HG03097 (cell line): ENCODE measurements at regions not wholly inside any gene's neighbourhood (a gene's known extent, or its start where the extent isn't known, plus 50 kb on each side); places are given as distances from the start of the nearest gene placed in this dataset.
"Not testable (repeated sequence)": the region's sequence is repeated elsewhere in the genome, so short reads cannot be mapped to it uniquely, and the experiment has no call there.

Experiments used
- ATAC-seq: cut with Tn5 transposase; IDR thresholded peaks from one replicate; pipeline ENCODE4 v1.9.1; 2021; ENCODE audit not compliant: unreplicated experiment, low FRiP score

- ATAC-seq = not testable (repeated sequence)
These were observed 117.0 kb downstream of the SDHAF3 start for GRCh38 chr7:97234494-97234893.

DNA sequence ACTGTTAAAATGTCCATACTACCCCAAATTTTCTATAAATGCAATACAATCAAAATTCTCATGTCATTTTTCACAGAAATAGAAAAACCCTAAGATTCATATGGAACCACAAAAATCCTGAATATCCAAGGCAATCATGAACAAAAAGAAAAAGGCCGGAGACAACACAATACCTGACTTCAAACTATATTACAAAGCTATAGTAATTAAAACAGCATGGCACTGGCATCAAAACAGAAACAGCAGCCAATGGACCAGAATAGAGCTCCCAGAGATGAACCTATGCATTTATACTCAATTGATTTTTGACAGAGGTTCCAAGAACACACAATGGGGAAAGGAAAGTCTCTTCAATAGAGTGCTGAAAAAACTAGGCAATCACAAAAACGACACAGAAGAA, 128.8 kb downstream of the SDHAF3 start:
- ATAC-seq = no peak

DNA sequence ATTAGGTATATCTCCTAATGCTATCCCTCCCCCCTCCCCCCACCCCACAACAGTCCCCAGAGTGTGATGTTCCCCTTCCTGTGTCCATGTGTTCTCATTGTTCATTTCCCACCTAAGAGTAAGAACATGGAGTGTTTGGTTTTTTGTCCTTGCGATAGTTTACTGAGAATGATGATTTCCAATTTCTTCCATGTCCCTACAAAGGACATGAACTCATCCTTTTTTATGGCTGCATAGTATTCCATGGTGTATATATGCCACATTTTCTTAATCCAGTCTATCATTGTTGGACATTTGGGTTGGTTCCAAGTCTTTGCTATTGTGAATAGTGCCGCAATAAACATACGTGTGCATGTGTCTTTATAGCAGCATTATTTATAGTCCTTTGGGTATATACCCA, 140.7 kb downstream of the SDHAF3 start:
- not testable (repeated sequence) for ATAC-seq

- no peak for ATAC-seq
These were observed 152.2 kb downstream of the SDHAF3 start for GRCh38 chr7:97269741-97270140.

DNA sequence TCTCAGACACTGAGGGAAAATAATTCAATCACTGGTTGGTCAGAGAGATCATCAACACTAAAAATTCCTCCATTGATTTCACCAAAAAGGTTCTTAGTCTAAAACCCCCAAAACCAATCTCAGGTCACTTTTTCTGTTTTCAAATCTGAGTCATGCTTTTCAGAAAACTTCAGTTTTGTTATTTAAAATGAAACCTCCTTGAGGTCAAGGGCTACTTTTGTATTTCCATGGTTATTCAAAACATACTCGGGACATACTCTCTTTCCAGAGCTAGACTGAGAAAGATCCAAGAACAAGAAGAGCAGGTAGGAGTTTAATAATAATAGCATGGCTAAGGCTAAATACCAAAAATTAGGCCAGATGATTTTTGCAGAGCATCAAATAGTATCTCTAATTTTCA, 152.8 kb downstream of the SDHAF3 start:
- no peak for ATAC-seq

- no peak for ATAC-seq
These were observed 154.1 kb downstream of the SDHAF3 start for GRCh38 chr7:97271619-97272018.

- no peak for ATAC-seq
These were observed 154.9 kb downstream of the SDHAF3 start for GRCh38 chr7:97272237-97272975.

- ATAC-seq = no peak
These were observed 158.0 kb downstream of the SDHAF3 start for GRCh38 chr7:97275475-97275874.

DNA sequence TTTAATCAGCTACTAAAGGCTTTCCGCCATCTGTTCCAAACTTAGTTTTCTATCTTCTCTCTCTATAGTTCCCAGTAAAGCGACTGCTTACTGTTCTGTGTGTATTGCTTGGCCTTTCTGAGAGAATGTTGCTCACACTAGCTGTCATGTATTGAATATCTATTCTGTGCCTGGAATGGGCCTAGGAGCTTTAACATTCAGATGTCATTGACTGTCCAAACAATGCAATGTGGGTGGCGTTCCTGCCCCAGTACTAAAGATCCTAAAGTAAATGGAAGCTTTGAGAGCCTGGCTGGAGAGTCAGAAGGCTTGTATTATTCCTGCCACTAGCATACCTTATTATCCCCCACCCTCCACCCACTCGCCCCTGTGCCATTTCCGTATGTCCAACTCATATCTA, 163.5 kb downstream of the SDHAF3 start:
- no peak for ATAC-seq

DNA sequence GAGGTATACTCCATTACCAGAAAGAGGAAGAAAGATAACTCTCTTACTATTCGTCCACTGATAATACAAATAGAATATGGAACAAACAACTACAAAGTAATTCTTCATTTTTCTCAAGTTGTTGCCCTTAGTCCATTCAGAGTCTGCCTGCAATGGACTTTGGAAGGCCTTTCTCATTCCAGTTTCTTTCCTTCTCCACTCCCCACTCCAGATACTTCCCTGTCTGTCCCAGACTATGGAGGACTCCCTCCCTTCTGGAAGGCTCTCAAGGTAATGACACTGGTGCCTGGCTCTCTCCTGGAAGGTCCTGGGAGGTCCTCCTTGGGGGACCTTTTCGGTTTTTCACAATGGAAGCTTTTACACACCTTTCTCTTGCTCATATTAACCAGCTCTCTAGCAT, 167.8 kb downstream of the SDHAF3 start:
- ATAC-seq = no peak

DNA sequence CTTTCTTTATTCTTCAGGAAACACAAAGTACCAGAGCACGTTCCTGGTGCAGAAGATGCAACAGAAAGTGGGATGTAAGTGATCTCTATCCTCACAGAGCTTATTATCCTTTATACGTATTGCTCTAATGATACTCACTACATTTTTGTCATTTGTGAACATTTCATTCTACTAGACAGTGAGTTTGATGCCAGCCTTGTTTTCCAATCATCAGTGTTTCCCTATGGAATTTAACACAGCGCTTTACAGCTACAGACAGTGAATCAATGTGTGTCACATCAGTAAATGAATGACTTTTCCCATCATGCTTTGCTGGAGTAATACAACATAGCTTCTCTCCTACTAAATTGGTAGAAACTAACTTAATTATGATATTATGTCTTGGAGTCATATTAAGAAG, 175.5 kb downstream of the SDHAF3 start:
- no peak for ATAC-seq

DNA sequence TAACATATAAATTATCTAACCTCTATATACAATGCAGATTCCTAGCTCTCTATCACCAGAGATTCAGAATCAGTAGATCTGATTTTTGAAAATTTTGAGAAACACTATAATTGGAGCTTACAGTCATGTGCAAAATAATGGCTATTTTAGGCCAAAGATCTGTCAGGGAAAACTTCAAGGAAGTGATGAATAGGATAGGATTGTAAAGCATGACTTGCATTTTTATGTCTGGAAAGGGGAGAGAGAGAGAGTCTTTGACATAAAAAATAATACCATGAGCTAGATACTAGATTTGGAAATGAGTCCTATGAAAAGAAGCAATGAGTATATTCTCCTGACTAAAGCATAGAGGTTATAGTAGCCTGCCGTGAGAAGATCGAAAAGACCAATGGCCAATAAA, 181.1 kb downstream of the SDHAF3 start:
- no peak for ATAC-seq

GRCh38 chr7:97305589-97305988, 188.1 kb downstream of the SDHAF3 start:
- no peak for ATAC-seq

GRCh38 chr7:97307521-97308108, 190.1 kb downstream of the SDHAF3 start:
- ATAC-seq = no peak

GRCh38 chr7:97313900-97314299, 196.4 kb downstream of the SDHAF3 start:
- no peak for ATAC-seq

GRCh38 chr7:97317575-97317974, 200.1 kb downstream of the SDHAF3 start:
- ATAC-seq = no peak

DNA sequence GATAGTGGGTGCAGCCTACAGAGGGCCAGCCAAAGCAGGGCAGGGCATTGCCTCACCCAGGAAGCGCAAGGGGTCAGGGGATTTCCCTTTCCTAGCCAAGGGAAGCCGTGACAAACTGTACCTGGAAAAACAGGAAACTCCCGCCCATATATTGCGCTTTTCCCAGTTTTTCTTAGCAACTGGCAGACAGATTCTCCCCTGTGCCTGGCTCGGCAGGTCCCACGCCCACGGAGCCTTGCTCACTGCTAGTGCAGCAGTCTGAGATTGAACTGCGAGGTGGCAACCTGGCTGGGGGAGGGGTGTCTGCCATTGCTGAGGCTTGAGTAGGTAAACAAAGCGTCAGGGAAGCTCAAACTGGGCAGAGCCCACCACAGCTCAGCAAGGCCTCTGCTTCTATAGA, 212.4 kb downstream of the SDHAF3 start:
- ATAC-seq = not testable (repeated sequence)

DNA sequence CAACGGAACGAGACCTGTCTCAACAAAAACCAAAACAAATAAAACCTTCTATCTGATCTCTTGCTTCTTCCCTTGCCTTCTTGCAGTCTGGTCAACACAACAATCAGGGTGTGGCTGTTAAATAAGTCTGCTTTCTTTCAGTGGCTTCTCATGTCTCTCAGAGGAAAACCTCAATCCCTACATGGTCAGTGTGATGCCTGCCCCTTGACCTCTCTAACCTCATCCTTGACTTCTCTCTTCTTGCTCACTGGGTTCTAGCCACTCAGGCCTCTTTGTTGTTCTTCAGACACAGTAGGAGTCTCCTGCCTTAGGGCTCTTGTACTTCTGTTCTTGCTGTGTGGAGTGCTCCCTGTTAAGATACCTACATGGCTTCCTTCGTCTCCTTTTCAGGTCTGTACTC, 220.4 kb downstream of the SDHAF3 start:
- ATAC-seq = no peak

DNA sequence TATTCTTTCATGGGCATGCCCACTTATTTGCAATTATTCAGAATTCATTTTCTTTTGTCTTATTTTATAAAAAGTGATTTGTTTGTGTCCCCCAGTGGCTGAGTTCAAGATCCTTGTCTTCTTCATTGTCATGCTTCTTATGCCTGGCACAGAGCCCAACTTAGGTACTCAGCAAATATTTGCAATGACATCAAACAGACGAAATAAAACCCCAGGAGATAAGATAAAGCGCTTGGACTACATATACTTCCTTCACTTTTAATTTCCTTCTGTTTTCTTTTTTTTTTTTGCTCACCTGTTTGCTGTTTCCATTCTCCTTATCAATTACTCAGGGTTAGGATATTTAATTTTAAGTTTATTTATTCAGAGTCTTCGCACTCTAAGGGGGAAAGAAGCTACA, 225.0 kb downstream of the SDHAF3 start:
- no peak for ATAC-seq

DNA sequence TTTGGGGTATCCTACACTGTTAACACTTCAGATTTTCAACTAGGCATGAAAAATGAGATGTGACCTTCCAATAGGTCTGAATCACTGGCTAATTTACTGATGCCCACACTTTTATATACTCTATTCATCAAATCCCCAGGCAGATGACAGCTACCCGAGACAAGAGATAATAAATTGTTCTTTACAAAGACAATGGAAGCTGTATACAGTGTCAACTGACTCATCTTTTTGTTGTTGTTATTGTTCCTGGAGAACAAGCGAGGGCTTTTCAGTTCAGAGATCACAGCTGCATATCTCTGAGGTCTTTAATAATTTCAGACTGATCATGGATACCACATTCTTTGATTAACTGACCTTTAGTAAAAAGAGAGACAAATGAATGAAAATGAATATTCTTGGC, 228.9 kb downstream of the SDHAF3 start:
- no peak for ATAC-seq

DNA sequence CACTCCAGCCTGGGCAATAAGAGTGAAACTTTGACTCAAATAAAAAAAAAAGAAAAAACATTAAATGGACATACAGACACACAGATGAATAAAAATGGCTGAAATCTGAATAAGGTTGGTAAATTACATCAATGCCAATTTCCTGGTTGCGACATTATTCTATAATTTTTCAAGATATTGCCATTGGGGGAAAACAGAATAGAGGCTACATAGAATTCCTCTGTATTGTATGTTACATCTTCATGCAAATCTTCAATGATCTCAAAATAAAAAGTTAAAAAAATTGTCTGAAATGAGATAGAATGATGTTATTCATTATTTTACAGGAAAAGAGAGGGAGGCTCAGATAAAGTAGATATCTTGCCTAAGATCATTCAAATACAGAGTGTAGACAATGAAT, 234.0 kb downstream of the SDHAF3 start:
- ATAC-seq = no peak

- no peak for ATAC-seq
These were observed 240.0 kb downstream of the SDHAF3 start for GRCh38 chr7:97357459-97357858.

GRCh38 chr7:97372882-97373281, 255.4 kb downstream of the SDHAF3 start:
- no peak for ATAC-seq
